PFSK-1 (cell line): ENCODE measurements at regions not wholly inside any gene's neighbourhood (a gene's known extent, or its start where the extent isn't known, plus 50 kb on each side); places are given as distances from the start of the nearest gene placed in this dataset.

Source experiments
- FOXP2 ChIP-seq: optimal IDR thresholded peaks from 2 replicates; pipeline ENCODE3; 2011; ENCODE audit warnings: borderline replicate concordance, control low read depth, inconsistent platforms; ENCODE audit not compliant: insufficient read depth; ENCODE audit errors: extremely low read length, extremely low read depth
- POLR2AphosphoS5 ChIP-seq: IDR thresholded peaks from 2 replicates; pipeline ENCODE4 v1.6.1; 2012; ENCODE audit warnings: low read depth, mild to moderate bottlenecking, control low read depth, low read length, moderate library complexity
- REST ChIP-seq, 2 experiments: IDR thresholded peaks; 2 replicates each; pipeline versions ENCODE4 v1.6.1 to v1.8.0; 2011 to 2012; ENCODE audit warnings: low read depth in 2 of 2, low read length in 2 of 2, control low read depth in 1 of 2, inconsistent platforms in 1 of 2, mild to moderate bottlenecking in 1 of 2, moderate library complexity in 1 of 2; ENCODE audit not compliant: insufficient read depth in 1 of 2
- SIN3A ChIP-seq: IDR thresholded peaks from 2 replicates; pipeline ENCODE4 v1.6.1; 2012; ENCODE audit warnings: mild to moderate bottlenecking, low read length, moderate library complexity, borderline replicate concordance; ENCODE audit not compliant: insufficient read depth
- TAF1 ChIP-seq: IDR thresholded peaks from 2 replicates; pipeline ENCODE4 v1.6.1; 2012; ENCODE audit warnings: low read length, control low read depth, borderline replicate concordance; ENCODE audit not compliant: insufficient read depth

- TF ChIP-seq TAF1 (no peak), POLR2AphosphoS5 (no peak), SIN3A (no peak), FOXP2 (no peak), REST (IDR thresholded peaks at IDR 0.05; ENCODE audit: insufficient read depth in 1 of 2, low read depth in 2 of 2, low read length in 2 of 2) (no peak)
These were observed 2062.0 kb downstream of the ARAP2 start for GRCh38 chr4:34182306-34182705.

GRCh38 chr4:34183926-34184325, 2060.4 kb downstream of the ARAP2 start:
- TF ChIP-seq SIN3A: no peak
- no peak for TF ChIP-seq TAF1
- no peak for TF ChIP-seq POLR2AphosphoS5
- no peak for TF ChIP-seq REST (IDR thresholded peaks at IDR 0.05; ENCODE audit: insufficient read depth in 1 of 2, low read depth in 2 of 2, low read length in 2 of 2)
- no peak for TF ChIP-seq FOXP2

GRCh38 chr4:34187056-34187455, 2057.3 kb downstream of the ARAP2 start:
- TF ChIP-seq SIN3A (no peak), POLR2AphosphoS5 (no peak), FOXP2 (no peak), REST (IDR thresholded peaks at IDR 0.05; ENCODE audit: insufficient read depth in 1 of 2, low read depth in 2 of 2, low read length in 2 of 2) (no peak)

DNA sequence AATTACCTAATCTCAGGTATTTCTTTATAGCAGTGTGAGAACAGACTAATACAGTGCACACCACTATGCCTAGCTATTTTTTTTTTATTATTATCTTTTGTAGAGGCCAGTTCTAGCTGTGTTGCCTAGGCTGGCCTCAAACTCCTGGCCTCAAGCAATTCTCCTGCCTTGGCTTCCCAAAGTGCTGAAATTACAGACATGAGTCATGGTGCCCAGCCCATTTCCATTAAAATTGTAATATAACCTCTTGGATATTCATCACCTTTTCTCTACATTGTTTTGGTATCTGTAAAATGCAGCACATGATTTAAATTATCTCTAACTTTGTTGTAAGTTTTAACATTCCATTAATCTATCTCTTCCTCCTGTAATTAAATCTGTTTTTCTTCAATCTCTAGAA, 2052.9 kb downstream of the ARAP2 start:
- TF ChIP-seq REST (IDR thresholded peaks at IDR 0.05; ENCODE audit: insufficient read depth in 1 of 2, low read depth in 2 of 2, low read length in 2 of 2) (no peak), TAF1 (no peak), FOXP2 (no peak), SIN3A (no peak), POLR2AphosphoS5 (no peak)

DNA sequence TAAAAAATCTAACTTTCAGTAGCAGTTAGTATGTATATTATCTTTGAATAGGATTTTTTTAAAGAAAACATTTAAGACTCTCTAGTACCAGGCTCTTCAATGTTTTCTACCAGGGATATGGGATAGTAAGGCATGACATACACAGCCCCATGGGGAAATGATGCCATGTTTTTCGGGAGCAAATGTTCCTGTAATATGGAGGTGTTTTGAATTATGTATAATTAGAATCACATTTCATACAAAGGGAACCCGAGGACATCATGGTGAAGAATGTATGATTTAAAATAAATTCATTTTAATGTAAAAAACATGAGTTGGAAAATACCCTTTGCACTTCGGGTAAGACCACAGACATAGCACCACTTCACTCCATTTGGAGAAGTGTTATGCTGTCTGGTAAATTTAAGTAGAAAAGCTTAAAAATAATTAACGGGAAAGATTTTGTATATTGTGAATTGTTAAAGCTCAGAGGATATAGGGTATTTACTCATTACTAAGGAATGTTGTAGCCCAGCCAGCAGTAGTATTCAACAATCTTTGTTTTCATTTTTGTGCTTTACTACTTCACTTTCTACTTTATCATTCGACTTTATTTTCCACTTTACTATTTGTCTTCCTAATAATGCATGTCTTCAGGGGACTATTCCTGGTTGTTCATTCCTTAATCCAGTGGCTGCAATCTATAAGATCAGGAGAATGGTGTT, 2050.7 kb downstream of the ARAP2 start:
- TF ChIP-seq REST (IDR thresholded peaks at IDR 0.05; ENCODE audit: insufficient read depth in 1 of 2, low read depth in 2 of 2, low read length in 2 of 2) (no peak), SIN3A (no peak), FOXP2 (no peak), TAF1 (no peak), POLR2AphosphoS5 (no peak)
